GM19238 (cell line): ENCODE measurements at regions not wholly inside any gene's neighbourhood (a gene's known extent, or its start where the extent isn't known, plus 50 kb on each side); places are given as distances from the start of the nearest gene placed in this dataset.

Source experiments
- DNase-seq: peaks from one replicate; pipeline ENCODE4 v3.0.0; 2011; ENCODE audit warnings: low spot score; ENCODE audit not compliant: insufficient read length

DNA sequence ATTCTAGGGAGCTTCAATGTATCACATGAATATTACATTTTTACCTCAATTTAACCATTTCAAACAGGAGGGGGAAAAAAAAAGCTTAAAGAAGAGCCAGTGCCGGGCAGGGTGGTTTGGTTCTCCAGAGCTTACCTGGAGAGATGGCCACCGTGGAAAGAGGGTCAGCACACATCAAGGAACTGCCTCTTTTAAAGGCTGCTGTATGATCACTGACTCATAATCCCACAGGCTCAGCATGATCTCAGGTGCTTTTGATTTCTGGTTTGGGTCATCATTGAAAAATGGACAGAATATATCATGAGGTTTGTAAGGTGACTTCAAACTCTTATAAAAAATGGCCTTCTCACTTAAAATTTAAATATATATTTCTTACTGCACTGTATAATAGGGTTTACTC lies 67.5 kb upstream of the MDFIC start:
- no peak for DNase-seq

DNA sequence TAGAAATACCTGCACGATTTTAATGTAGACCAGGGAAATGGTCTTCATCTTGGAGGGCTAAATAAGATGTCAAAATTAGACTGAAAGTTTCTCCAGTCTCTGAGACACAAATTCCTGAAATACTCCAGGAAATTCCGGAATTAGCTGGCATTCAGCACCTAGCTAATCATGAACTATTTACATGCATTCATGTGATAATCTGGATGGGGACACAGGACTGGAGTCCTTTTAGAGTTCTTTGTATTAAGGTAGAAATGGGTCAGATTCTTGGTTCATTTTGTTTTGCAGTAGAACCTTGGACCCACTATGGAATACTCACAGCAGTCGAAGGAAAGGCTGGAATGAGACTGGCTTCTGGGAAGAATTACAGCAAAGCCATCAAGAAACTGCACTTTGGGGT lies 65.3 kb upstream of the MDFIC start:
- DNase-seq, result no peak

DNA sequence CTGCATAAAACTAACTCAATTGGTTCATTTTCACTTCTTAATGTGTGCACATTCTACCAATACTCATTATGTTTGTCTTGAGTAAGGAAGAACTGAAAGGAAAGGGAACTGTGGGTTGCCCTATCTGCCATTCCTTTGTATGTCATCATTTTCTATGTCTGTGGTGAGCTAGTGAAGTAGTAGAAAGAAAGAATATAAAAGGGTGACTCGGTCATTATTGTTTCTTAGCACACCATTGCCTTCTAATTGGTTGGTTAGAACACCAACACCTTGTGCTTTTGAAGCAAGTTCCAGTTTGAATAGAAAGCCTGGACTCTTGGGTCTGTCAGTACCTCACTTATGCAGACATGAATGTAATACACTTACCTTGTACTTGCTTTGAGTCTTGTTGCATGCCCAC lies 64.3 kb upstream of the MDFIC start:
- no peak for DNase-seq

DNA sequence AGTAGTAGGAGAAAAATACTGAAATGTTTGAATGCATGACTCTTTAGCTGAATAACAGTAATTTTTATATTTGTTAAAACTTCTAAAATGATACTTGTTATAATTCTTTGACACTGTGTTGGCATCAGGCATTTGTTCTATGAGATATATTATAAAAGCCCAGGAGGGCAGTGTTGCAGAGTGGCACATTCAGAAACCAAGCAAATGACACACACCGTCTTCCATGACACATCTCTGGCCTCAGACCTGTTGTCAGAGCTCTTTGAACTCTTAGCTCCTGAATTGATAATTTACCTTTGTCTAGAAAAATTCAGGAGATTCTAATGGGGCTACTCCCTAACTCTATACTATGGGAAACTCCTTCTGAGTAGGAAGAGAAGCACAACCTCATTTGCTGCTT lies 62.4 kb upstream of the MDFIC start:
- DNase-seq, result no peak

DNA sequence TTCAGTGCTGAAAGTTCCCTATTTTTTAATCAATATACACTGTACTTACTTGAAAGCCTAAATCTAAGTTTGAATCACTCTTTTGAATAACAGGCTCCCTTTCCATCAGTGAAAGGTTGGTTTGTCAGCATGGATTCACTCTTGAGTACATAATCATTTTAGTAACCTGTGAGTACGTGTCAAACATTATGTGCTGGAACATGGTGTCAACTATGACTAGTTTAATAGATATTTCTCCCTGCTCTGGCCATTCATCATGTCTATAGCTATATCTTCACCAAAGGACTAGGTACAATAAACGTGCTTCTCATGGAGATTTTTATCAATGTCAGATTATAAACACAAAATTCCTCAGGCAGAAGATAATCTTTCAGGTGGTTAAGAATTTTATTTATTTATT lies 61.7 kb upstream of the MDFIC start:
- no peak for DNase-seq

DNA sequence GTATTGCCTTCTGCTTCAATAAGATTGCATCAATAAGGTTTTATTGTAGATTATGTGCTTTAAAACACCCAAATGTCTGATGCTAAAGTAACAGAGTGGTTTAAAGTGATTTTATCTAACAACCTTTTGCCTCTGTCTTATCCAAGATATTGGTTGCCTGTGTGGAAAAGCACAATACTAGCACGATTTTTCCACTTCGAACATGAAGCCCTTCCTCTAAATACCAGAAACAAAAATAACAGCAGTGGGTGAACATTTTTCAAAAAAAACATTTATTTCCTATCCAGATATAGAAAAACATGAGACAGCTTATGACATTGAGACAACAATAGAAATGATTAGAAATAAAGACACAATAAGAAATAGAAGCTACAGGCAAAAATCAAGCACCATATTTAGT lies 59.5 kb upstream of the MDFIC start:
- DNase-seq, result no peak

DNA sequence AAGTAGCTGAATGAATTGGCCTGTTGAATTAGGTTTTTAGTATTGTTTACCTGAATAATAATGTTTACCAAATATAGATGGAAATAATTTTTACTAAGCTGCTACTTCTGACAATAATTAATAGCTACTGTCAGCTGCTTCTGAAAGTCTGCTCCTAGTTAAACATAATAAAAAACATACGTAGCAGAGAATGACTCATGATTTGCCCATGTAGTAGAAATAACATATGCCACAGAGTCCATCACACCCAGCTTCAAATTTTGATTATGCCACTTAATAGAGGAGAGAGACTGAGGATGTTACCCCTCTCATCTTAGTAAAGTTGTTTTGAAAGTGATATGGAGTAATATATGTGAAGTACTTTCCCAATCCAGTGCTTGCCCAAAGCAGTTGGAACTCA lies 57.6 kb upstream of the MDFIC start:
- no peak for DNase-seq

DNA sequence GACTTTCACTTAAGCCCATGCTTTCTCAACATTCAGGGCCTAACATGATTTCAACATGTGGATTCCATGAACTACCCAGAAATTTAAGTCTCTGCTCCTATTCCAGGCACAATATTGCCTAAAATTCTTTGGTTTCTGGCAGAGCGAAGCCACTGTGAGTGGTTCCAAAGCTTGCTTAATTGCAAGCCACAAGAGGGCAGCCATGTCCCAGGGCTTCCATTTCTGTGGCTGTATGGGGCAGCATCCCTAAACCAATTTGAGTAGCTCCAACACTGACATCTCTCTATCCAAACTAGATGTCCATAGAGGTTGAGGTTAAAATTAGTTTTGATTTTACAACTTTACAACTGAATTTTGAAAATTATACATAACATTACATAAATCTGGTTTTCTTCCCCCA lies 56.3 kb upstream of the MDFIC start:
- DNase-seq, result peak; percentile 13
